AG10803 (cell line): ENCODE measurements at regions not wholly inside any gene's neighbourhood (a gene's known extent, or its start where the extent isn't known, plus 50 kb on each side); places are given as distances from the start of the nearest gene placed in this dataset.
"Not testable (repeated sequence)": the region's sequence is repeated elsewhere in the genome, so short reads cannot be mapped to it uniquely, and the experiment has no call there.

ENCODE experiments used
- DNase-seq: peaks from one replicate; pipeline ENCODE4 v3.0.0; 2010; ENCODE audit warnings: low read depth
- H3K4me3 ChIP-seq: 2 replicates; pipeline ENCODE4 v1.5.1; 2011; ENCODE audit warnings: mild to moderate bottlenecking, low read length, control low read depth
- TF ChIP-seq, protein P1 (sequence below): conservative IDR thresholded peaks from 2 replicates; pipeline ENCODE4 v1.5.1; 2011; ENCODE audit warnings: mild to moderate bottlenecking, low read length, control low read depth, inconsistent platforms

DNA sequence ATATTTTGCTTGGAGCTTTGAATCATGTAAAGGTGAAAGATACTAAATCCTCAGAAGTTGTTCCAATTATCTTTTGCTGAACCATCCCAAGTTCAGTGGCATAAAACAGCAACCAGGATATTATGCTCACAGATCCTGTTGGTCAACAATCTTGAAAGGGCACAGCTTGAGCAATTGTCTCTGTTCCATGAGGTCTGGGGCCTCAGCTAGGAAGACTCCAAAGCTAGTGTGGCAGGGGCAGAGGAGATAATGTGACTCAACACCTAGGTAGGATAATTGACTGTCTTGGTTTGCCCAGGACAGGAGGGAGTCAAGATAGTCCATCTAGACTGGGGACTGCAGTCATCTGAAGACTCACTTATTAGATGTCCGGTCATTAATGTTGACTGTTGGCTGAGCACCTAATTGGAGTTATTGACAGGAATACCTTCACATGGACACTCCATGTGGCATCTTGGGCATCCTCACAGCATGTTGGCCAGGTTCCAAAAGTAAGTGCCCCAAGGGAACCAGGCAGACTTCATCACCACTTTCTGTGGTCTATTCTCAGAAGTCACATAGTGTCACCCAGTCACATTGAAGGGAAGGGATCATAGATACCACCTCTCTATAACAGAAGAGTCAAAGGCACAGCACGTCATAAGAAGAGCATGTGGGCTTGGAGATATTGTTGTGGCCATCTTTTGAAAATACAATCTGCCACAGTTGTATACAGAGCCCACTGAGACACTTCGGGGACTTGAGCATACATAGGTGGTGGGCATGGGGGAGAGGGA is 88.4 kb upstream of the GPBP1 start:
- no peak for DNase-seq
- no peak overlapping the region for H3K4me3 ChIP-seq
- TF ChIP-seq, protein P1, sequence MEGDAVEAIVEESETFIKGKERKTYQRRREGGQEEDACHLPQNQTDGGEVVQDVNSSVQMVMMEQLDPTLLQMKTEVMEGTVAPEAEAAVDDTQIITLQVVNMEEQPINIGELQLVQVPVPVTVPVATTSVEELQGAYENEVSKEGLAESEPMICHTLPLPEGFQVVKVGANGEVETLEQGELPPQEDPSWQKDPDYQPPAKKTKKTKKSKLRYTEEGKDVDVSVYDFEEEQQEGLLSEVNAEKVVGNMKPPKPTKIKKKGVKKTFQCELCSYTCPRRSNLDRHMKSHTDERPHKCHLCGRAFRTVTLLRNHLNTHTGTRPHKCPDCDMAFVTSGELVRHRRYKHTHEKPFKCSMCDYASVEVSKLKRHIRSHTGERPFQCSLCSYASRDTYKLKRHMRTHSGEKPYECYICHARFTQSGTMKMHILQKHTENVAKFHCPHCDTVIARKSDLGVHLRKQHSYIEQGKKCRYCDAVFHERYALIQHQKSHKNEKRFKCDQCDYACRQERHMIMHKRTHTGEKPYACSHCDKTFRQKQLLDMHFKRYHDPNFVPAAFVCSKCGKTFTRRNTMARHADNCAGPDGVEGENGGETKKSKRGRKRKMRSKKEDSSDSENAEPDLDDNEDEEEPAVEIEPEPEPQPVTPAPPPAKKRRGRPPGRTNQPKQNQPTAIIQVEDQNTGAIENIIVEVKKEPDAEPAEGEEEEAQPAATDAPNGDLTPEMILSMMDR = no peak

- H3K4me3 ChIP-seq, DNase-seq: not testable (repeated sequence)
Observed at GRCh38 chr5:57087947-57088346, 85.9 kb upstream of the GPBP1 start.

DNA sequence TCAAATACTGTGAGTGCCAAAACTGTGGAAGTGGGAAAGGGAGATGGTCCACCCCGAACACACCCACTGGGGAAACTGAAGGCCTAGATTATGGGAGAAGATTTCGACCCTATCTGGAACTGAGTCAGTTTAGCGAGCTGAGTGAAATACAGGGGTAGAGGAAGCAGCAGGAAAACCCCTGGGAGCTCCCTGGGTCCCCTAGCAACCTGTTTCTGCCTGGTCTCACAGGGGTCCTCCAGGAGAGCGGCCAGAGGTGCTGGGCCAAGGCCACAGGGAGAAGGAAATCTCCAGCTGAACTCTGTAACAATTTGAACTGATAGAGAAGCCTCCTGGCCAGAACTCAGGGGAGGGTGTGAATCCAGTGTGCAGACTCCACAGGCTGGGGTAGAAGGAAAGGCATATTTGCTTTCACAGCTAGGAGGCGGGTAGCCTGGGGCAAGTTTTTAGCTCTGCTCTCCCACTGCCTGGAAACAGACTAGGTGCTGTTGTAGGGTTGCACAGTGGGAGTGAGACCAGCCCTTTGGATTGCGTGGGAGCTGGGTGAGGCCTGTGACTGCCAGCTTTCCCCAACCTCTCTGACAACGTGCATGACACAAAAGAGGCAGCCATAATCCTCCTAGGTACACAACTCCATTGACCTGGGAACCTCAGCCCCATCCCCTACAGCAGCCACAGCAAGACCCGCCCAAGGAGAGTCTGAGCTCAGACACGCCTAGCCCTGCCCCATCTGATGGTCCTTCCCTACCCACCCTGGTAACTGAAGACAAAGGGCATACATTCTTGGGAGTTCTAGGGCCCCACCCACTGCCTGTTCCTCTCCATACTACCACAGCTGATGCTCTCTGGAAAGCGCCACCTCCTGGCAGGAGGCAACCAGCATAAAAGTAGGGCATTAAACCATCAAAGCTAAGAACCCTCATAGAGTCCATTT is 78.8 kb upstream of the GPBP1 start:
- TF ChIP-seq, protein P1 = peak; percentile 37
- no peak for DNase-seq
- H3K4me3 ChIP-seq = no peak overlapping the region

DNA sequence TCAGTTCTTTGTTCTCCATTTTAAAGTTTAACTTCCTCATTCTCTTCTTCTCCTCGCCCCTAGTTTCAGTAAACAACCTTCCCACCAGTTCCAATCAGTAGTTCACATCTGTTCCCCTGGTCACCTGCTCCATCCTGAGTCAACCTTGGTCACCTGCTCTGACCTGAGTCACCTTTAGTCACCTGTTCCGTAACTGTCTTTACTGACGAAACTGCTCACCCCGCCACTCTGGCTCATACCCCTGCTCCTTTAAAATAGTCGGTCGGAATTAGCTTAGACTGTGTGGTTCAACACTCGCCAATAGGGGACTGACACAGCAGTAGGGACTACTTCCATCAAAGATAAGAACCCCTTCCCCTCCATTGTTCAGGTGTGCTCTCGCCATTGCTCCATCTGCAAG is 76.3 kb upstream of the GPBP1 start:
- H3K4me3 ChIP-seq = no peak overlapping the region
- DNase-seq = no peak
- TF ChIP-seq, protein P1 = no peak

DNA sequence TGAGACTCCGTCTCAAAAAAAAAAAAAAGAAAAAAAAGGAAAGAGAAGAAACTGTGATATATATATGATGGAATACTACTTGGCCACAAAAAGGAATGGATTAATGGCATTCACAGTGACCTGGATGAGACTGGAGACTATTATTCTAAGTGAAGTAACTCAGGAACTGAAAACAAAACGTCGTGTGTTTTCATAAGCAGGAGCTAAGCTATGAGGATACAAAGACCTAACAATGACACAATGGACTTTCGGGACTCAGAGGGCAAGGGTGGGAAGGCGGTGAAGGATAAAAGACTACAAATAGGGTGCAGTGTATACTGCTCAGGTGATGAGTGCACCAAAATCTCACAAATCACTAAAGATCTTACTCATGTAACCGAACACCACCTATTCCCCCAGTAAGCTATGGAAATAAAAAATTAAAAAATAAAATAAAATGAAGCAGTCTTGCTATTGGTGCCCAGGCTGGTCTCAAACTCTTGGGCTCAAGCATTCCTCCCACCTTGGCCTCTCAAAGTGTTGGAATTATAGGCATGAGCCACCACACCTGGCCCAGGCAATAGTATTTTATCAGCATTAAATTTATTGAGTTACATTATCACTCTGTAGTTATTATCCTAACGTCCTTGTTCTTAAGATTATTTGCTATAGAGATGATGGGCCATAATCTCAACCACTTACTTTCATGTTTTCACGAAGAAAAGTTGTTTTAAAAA is 71.5 kb upstream of the GPBP1 start:
- no peak for DNase-seq
- H3K4me3 ChIP-seq = no peak overlapping the region
- TF ChIP-seq, protein P1 = no peak

DNA sequence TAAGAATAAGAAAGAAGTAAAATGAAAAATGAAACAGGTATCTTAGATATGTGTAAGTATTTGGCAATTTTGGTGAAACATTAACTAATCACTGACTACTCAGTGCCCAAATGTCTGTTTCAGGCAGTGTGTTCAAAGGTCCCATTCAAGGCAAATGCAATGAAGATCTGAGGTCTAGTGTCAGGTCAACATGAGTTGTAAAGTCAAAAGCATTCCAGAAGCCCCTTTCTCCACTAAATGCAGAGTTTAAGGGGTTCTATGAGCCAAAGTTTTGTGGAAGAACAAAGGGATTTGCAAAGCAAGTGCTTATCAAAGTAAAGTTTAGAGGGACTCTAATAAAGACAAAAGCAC is 71.0 kb upstream of the GPBP1 start:
- no peak overlapping the region for H3K4me3 ChIP-seq
- DNase-seq = no peak
- TF ChIP-seq, protein P1 = no peak

DNA sequence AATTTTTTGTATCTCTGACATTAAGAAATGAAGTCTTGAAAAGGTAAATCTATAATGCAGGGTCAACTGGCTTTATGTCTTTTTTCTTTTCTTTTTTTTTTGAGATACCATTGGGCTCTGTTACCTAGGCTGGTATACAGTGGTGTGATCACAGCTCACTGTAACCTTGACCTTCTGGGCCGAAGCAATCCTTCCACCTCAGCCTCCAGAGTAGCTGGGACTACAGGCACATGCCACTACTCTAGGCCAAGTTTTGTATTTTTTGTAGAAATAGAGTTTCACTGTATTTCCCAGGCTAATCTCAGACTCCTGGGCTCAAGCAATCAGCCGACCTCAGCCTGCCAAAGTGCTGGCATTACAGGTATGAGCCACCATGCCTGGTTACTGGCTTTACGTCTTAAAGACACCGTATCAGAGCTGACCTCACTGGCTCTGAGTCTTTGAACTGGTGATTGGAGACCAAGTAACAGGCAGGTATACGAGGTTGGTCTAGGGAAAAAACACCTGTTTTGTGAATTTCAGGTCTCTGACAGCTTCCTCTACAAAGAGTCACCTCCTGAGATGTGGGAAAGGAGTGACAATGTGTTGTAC is 70.4 kb upstream of the GPBP1 start:
- H3K4me3 ChIP-seq = no peak overlapping the region
- TF ChIP-seq, protein P1 = no peak
- DNase-seq = no peak
